Activated CD4-positive, alpha-beta T cell treated with anti-CD3 and anti-CD28 coated beads, Interleukin-2, amount 10 ng/mL, durations not matched to agents 24 days and 14 days (primary cell): ENCODE measurements at regions not wholly inside any gene's neighbourhood (a gene's known extent, or its start where the extent isn't known, plus 50 kb on each side); places are given as distances from the start of the nearest gene placed in this dataset.
"Not testable (repeated sequence)": the region's sequence is repeated elsewhere in the genome, so short reads cannot be mapped to it uniquely, and the experiment has no call there.

Experiments used
- DNase-seq: peaks from one replicate; pipeline ENCODE4 v3.0.0; 2022
- H3K27ac Mint-ChIP-seq: one replicate; pipeline ENCODE4 v1.8.0; 2022; ENCODE audit warnings: mild to moderate bottlenecking, mixed read lengths
- H3K27me3 Mint-ChIP-seq: one replicate; pipeline ENCODE4 v1.8.0; 2022; ENCODE audit warnings: mixed read lengths
- H3K36me3 Mint-ChIP-seq: one replicate; pipeline ENCODE4 v1.8.0; 2022; ENCODE audit warnings: low read depth, mild to moderate bottlenecking, mixed read lengths
- H3K4me1 Mint-ChIP-seq: one replicate; pipeline ENCODE4 v1.8.0; 2021; ENCODE audit warnings: mixed read lengths
- H3K4me3 Mint-ChIP-seq: one replicate; pipeline ENCODE4 v1.8.0; 2022; ENCODE audit warnings: mild to moderate bottlenecking, moderate library complexity, mixed read lengths
- H3K9me3 Mint-ChIP-seq: one replicate; pipeline ENCODE4 v1.8.0; 2021; ENCODE audit warnings: mixed read lengths
- intact Hi-C: fragments of 100-400 bp; cut with micrococcal nuclease; formaldehyde crosslinking; loops from one replicate; pipeline ENCODE4 v1.15.1; 2023

GRCh38 chr13:56528040-56528790, 612.5 kb upstream of the PRR20A start:
- no peak for DNase-seq
- Mint-ChIP-seq H3K9me3 (peaks cover 6% of the 10 kb centered on the region), H3K4me1 (no peaks in the 10 kb centered on the region), H3K27me3 (no peaks in the 10 kb centered on the region), H3K4me3 (no peak overlapping the region), H3K27ac (no peak overlapping the region), H3K36me3 (no peaks in the 10 kb centered on the region)
- intact Hi-C loops: no loop called here

DNA sequence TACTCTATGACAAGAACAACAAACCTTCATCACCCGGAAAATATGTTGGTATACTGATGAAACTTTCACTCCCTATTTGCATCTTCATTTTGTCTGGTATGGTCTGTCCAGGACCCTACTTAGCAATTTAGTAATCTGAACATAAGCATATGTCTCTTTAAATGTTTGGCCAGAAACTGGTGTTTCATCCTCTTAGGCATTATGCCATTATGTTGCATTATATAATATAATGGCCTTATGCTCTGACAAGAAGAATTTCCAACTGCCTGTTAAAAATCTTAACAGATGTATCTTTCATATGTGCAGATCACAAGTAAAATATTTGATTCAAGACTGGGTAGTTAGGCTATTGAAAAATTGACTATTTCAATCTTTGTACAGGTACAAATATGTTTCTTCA, 610.6 kb upstream of the PRR20A start:
- Mint-ChIP-seq H3K36me3 (no peaks in the 10 kb centered on the region), H3K9me3 (peaks cover 9% of the 10 kb centered on the region), H3K27ac (no peak overlapping the region), H3K27me3 (no peaks in the 10 kb centered on the region), H3K4me3 (no peak overlapping the region), H3K4me1 (no peaks in the 10 kb centered on the region)
- intact Hi-C loops: no loop called here
- DNase-seq: no peak

- intact Hi-C loops, H3K9me3 Mint-ChIP-seq, H3K27ac Mint-ChIP-seq, H3K4me3 Mint-ChIP-seq, H3K36me3 Mint-ChIP-seq, DNase-seq, H3K4me1 Mint-ChIP-seq, H3K27me3 Mint-ChIP-seq: not testable (repeated sequence)
These were observed 592.8 kb upstream of the PRR20A start for GRCh38 chr13:56547921-56548320.

DNA sequence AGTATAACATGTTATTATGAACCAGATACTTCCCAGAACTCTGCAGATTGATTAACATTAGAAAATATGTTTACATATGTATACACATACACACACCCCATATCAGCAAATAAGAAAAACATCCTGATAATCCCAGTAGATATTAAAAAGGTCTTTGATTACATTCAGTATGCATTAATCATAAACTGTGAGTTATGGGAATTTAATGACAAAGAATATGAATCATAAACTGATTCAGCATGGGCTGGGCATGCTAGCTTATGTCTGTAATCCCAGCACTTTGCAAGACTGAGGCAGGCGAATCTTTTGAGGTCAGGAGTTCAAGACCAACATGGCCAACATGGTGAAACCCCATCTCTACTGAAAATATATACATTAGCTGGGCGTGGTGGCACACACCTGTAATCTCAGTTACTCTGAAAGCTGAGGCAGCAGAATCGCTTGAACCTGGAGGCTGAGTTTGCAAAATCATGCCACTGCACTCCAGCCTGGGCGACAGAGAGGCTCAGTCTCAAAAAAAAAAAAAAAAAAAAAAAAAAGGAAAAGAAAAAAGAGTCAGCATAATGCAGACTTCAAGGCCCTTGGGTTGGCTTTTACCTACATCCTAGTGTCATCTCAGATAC, 581.9 kb upstream of the PRR20A start:
- Mint-ChIP-seq H3K4me1 (no peaks in the 10 kb centered on the region), H3K36me3 (no peaks in the 10 kb centered on the region), H3K9me3 (no peaks in the 10 kb centered on the region), H3K27me3 (no peaks in the 10 kb centered on the region), H3K27ac (no peak overlapping the region), H3K4me3 (no peak overlapping the region)
- intact Hi-C loops: no loop called here
- DNase-seq: no peak

DNA sequence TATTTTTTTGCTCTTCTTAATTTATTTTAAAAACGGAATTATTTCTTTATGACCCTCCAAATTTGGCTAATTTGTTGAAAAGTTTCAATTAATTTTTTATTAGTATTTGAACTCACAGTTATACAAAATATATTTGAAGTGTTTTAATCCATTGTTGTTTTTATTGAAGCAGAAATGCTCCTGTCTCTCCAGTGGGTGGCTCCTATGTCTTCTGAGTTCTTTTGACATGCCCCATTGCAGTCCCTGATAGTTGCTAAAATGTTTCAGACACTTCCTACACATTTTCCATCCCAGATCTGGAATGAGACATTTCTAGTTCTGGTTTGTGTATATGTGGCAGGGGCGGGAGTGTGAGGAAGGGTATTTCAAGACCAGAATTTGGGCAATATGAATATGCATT, 579.4 kb upstream of the PRR20A start:
- no peak for DNase-seq
- Mint-ChIP-seq H3K36me3 (no peaks in the 10 kb centered on the region), H3K4me1 (no peaks in the 10 kb centered on the region), H3K27me3 (no peaks in the 10 kb centered on the region), H3K27ac (no peak overlapping the region), H3K4me3 (no peak overlapping the region), H3K9me3 (no peaks in the 10 kb centered on the region)
- intact Hi-C loops: no loop called here

GRCh38 chr13:56563663-56564062, 577.1 kb upstream of the PRR20A start:
- no peaks in the 10 kb centered on the region for H3K9me3 Mint-ChIP-seq
- H3K4me1 Mint-ChIP-seq: no peaks in the 10 kb centered on the region
- H3K27ac Mint-ChIP-seq: no peak overlapping the region
- no peak for DNase-seq
- no peaks in the 10 kb centered on the region for H3K27me3 Mint-ChIP-seq
- H3K4me3 Mint-ChIP-seq: no peak overlapping the region
- H3K36me3 Mint-ChIP-seq: no peaks in the 10 kb centered on the region
- intact Hi-C loops: no loop called here

- H3K36me3 Mint-ChIP-seq: no peaks in the 10 kb centered on the region
- H3K27me3 Mint-ChIP-seq: no peaks in the 10 kb centered on the region
- no peak overlapping the region for H3K27ac Mint-ChIP-seq
- no peaks in the 10 kb centered on the region for H3K4me1 Mint-ChIP-seq
- no peak for DNase-seq
- intact Hi-C loops: no loop called here
- H3K4me3 Mint-ChIP-seq: no peak overlapping the region
- H3K9me3 Mint-ChIP-seq: peaks cover 6% of the 10 kb centered on the region
These were observed 553.7 kb upstream of the PRR20A start for GRCh38 chr13:56586976-56587375.

DNA sequence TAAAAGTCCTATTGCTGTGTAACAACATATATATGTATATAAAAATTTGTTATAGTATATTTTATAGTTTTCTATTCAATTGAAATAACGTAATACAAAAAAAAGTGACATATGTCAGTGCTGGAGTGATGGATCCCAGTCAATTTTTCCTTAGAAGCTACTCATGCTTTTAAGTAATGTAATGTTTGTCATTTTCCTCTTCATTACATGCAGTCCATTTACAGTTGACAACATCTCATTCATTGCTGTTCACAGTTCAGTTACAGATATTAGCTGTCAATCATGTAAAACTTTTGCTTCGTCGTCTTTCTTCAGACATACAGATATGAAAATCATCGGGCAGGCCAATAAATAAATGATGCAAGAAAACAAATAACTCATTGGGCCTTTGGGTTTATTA, 525.1 kb upstream of the PRR20A start:
- no peak overlapping the region for H3K4me3 Mint-ChIP-seq
- intact Hi-C loops: no loop called here

GRCh38 chr13:56622840-56623239, 517.9 kb upstream of the PRR20A start:
- H3K9me3 Mint-ChIP-seq: peaks cover 8% of the 10 kb centered on the region
- H3K27ac Mint-ChIP-seq: no peak overlapping the region
- no peak overlapping the region for H3K4me3 Mint-ChIP-seq
- H3K36me3 Mint-ChIP-seq: no peaks in the 10 kb centered on the region
- H3K27me3 Mint-ChIP-seq: no peaks in the 10 kb centered on the region
- no peaks in the 10 kb centered on the region for H3K4me1 Mint-ChIP-seq
- intact Hi-C loops: no loop called here
- no peak for DNase-seq

More for the DNA sequence above, 525.1 kb upstream of the PRR20A start:
- Mint-ChIP-seq H3K9me3 (peaks cover 11% of the 10 kb centered on the region), H3K4me1 (no peaks in the 10 kb centered on the region), H3K27me3 (no peaks in the 10 kb centered on the region), H3K27ac (no peak overlapping the region), H3K36me3 (no peaks in the 10 kb centered on the region)
- no peak for DNase-seq

DNA sequence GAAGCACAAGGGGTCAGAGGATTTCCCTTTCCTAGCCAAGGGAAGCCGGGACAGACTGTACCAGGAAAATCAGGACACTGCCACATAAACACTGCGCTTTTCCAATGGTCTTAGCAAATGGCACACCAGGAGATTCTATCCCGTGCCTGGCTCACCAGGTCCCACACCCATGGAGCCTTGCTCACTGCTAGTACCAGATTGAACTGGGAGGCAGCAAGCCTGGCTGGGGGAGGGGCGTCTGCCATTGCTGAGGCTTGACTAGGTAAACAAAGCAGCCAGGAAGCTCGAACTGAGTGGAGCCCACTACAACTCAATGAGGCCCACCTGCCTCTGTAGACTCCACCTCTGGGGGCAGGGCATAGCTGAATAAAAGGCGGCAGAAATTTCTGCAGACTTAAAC, 511.8 kb upstream of the PRR20A start:
- H3K36me3 Mint-ChIP-seq, H3K4me1 Mint-ChIP-seq, intact Hi-C loops, DNase-seq, H3K27me3 Mint-ChIP-seq, H3K4me3 Mint-ChIP-seq, H3K27ac Mint-ChIP-seq: not testable (repeated sequence)
- H3K9me3 Mint-ChIP-seq: peaks cover 27% of the 10 kb centered on the region

- H3K4me1 Mint-ChIP-seq, DNase-seq, H3K4me3 Mint-ChIP-seq, H3K36me3 Mint-ChIP-seq, H3K27ac Mint-ChIP-seq, intact Hi-C loops, H3K27me3 Mint-ChIP-seq: not testable (repeated sequence)
- peaks cover 25% of the 10 kb centered on the region for H3K9me3 Mint-ChIP-seq
These were observed 509.7 kb upstream of the PRR20A start for GRCh38 chr13:56631060-56631459.

GRCh38 chr13:56653043-56653442, 487.7 kb upstream of the PRR20A start:
- intact Hi-C loops: no loop called here
- Mint-ChIP-seq H3K27me3 (no peaks in the 10 kb centered on the region), H3K36me3 (no peaks in the 10 kb centered on the region), H3K9me3 (peaks cover 10% of the 10 kb centered on the region), H3K4me3 (no peak overlapping the region), H3K27ac (no peak overlapping the region), H3K4me1 (no peaks in the 10 kb centered on the region)
- DNase-seq: no peak

GRCh38 chr13:56659041-56659471, 481.7 kb upstream of the PRR20A start:
- H3K9me3 Mint-ChIP-seq: peaks cover 10% of the 10 kb centered on the region
- H3K27ac Mint-ChIP-seq: no peak overlapping the region
- no peaks in the 10 kb centered on the region for H3K36me3 Mint-ChIP-seq
- intact Hi-C loops: no loop called here
- no peak for DNase-seq
- H3K27me3 Mint-ChIP-seq: no peaks in the 10 kb centered on the region
- no peak overlapping the region for H3K4me3 Mint-ChIP-seq
- no peaks in the 10 kb centered on the region for H3K4me1 Mint-ChIP-seq

GRCh38 chr13:56670563-56670962, 470.2 kb upstream of the PRR20A start:
- no peaks in the 10 kb centered on the region for H3K9me3 Mint-ChIP-seq
- DNase-seq: no peak

DNA sequence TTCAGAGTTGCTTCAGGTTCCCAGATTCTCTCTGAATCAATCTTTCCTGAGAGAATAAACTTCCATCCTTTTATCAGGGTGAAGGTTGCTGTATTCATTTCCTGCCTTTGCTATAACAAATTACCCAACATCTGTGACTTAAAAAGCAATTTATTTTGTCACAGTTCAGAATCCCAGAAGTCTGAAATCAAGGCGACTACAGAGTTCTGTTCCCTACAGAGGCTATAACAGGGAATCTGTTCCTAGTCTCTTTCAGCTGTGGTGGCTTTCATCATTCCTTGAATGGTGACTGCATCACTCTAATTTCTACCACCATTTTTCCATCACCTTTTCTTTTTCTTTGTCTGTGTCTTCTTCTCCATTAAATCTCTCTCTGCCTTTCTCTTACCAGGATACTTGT, 459.3 kb upstream of the PRR20A start:
- Mint-ChIP-seq H3K27ac (no peak overlapping the region), H3K4me3 (no peak overlapping the region), H3K4me1 (no peaks in the 10 kb centered on the region), H3K27me3 (no peaks in the 10 kb centered on the region), H3K9me3 (peaks cover 4% of the 10 kb centered on the region), H3K36me3 (no peaks in the 10 kb centered on the region)
- intact Hi-C loops: no loop called here
- no peak for DNase-seq

More at GRCh38 chr13:56670563-56670962, 470.2 kb upstream of the PRR20A start:
- Mint-ChIP-seq H3K4me3 (no peak overlapping the region), H3K4me1 (no peaks in the 10 kb centered on the region), H3K27me3 (no peaks in the 10 kb centered on the region), H3K36me3 (no peaks in the 10 kb centered on the region), H3K27ac (no peak overlapping the region)
- intact Hi-C loops: no loop called here
